ENCODE measurements at regions not wholly inside any gene's neighbourhood (a gene's known extent, or its start where the extent isn't known, plus 50 kb on each side); places are given as distances from the start of the nearest gene placed in this dataset.
"Not testable (repeated sequence)": the region's sequence is repeated elsewhere in the genome, so short reads cannot be mapped to it uniquely, and the experiment has no call there.

DNA sequence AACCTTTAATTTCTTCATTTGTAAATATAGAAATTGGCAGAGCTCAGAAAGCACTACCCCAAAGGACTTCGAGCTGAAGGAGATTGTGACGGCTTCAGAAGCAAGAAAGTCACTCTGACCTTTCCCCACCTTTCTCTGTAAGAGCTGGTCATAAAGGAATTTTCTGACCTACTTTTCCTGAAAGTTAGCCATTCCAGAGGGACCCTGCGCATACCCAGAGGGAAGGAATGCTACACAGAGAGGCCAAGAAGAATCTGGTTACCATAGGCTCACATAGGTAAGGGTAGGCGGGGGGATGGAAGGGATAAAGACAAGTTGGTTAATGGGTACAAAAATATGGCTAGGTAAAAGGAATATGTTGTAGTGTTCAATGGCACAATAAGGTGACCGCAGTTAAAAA is 1080.3 kb downstream of the ZPLD1 start:
- H3K9me3 Mint-ChIP-seq, result no peaks in the 10 kb centered on the region
- H3K27ac Mint-ChIP-seq, result no peak overlapping the region
- no peaks in the 10 kb centered on the region for H3K4me1 Mint-ChIP-seq
- no peaks in the 10 kb centered on the region for H3K27me3 Mint-ChIP-seq
- no peaks in the 10 kb centered on the region for H3K36me3 Mint-ChIP-seq
- H3K4me3 Mint-ChIP-seq, result no peak overlapping the region
- no peak for ATAC-seq

DNA sequence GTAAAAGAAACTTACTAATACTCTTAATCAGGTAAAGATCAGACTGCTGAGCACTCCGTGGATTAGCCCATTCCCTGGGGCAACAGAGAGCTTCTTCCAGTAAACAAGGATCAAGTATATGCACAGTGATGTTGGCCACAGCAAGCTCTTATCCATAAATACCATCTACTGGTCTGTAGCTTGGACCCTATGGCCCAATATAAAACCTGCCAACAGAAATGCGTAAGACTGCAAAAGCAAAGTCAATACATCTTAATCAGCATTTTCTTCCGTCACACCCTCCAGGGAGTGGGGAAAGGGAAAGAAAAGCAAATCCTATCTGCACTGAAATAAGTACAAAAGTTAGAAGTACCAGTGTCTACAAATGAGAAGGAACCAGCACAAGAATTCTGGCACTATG is 1082.1 kb downstream of the ZPLD1 start:
- H3K27ac Mint-ChIP-seq, result no peak overlapping the region
- no peak for ATAC-seq
- no peaks in the 10 kb centered on the region for H3K27me3 Mint-ChIP-seq
- peaks cover 8% of the 10 kb centered on the region for H3K9me3 Mint-ChIP-seq
- H3K4me3 Mint-ChIP-seq, result no peak overlapping the region
- no peaks in the 10 kb centered on the region for H3K4me1 Mint-ChIP-seq
- H3K36me3 Mint-ChIP-seq, result no peaks in the 10 kb centered on the region

DNA sequence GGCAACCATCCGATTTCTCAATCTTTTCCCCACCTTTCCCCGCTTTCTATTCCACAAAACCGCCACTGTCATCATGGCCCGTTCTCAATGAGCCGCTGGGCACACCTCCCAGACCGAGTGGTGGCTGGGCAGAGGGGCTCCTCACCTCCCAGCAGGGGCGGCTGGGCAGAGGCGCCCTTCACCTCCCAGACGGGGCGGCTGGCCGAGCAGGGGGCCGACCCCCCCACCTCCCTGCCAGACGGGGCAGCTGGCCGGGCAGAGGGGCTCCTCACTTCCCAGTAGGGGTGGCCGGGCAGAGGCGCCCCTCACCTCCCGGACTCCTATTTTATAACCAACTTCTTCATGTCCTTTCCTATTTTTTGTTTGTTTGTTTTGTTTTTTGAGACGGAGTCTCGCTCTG is 1096.5 kb downstream of the ZPLD1 start:
- H3K27ac Mint-ChIP-seq, H3K9me3 Mint-ChIP-seq, H3K36me3 Mint-ChIP-seq, ATAC-seq, H3K27me3 Mint-ChIP-seq, H3K4me3 Mint-ChIP-seq, H3K4me1 Mint-ChIP-seq: not testable (repeated sequence)

DNA sequence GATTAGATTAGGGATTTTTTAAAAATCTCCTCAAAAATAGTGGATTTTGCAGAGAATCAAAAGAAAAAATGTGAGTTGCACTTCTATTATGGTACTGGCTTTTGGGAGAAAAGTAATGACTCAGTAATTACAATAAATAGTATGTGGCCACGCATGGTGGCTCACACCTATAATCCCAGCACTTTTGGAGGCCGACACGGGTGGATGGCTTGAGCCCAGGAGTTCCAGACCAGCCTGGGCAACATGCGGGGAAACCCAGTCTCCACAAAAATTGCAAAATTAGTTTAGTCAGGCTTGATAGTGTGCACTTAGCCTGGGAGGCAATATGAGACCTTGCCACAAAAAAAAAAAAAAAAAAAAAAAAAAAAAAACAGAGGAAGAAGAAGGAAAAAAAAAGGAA is 1098.2 kb downstream of the ZPLD1 start:
- no peaks in the 10 kb centered on the region for H3K27me3 Mint-ChIP-seq
- no peak overlapping the region for H3K27ac Mint-ChIP-seq
- H3K4me1 Mint-ChIP-seq, result no peaks in the 10 kb centered on the region

DNA sequence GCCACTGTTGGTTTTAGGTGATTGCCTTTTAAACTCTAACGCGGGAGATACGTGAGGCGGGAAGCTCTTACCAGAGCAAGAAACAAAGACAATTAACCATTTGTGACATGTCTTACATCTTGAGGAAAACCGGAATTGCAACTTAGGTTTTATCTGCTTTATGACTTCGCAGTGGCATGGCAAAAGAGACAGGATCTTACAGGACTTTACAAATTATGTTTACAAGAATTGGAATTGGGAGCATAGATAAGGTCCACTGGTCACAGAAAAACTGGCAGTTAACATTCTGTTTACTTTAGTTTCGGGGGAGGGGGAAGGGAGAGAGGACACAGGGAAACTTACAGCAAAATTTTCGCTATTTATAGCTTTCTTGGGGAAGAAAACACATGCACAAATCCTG is 1119.6 kb downstream of the ZPLD1 start:
- Mint-ChIP-seq H3K9me3 (no peaks in the 10 kb centered on the region), H3K4me1 (no peaks in the 10 kb centered on the region), H3K36me3 (no peaks in the 10 kb centered on the region), H3K27ac (no peak overlapping the region), H3K4me3 (no peak overlapping the region), H3K27me3 (no peaks in the 10 kb centered on the region)
- no peak for ATAC-seq

More for the DNA sequence above, 1098.2 kb downstream of the ZPLD1 start:
- peaks cover 2% of the 10 kb centered on the region for H3K9me3 Mint-ChIP-seq
- no peak for ATAC-seq
- H3K36me3 Mint-ChIP-seq, result no peaks in the 10 kb centered on the region
- H3K4me3 Mint-ChIP-seq, result no peak overlapping the region

DNA sequence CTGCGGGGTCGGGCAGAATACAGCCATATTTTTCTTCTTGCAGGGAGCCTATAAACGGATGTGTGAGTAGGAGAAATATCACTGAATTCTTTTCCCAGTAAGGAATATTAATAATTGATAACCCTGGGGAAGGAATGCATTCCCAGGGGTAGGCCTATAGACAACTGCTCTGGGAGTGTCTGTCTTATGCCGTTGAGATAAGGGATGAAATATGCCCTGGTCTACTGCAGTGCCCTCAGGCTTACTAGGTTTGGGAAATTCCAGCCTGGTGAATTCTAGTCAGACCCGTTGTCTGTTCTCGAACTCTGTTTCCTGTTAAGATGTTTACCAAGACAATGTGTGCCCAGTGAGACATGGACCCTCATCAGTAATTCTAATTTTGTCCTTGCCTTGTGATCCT is 1129.3 kb downstream of the ZPLD1 start:
- not testable (repeated sequence) for H3K4me3 Mint-ChIP-seq, H3K9me3 Mint-ChIP-seq, ATAC-seq, H3K36me3 Mint-ChIP-seq, H3K27ac Mint-ChIP-seq, H3K4me1 Mint-ChIP-seq, H3K27me3 Mint-ChIP-seq

DNA sequence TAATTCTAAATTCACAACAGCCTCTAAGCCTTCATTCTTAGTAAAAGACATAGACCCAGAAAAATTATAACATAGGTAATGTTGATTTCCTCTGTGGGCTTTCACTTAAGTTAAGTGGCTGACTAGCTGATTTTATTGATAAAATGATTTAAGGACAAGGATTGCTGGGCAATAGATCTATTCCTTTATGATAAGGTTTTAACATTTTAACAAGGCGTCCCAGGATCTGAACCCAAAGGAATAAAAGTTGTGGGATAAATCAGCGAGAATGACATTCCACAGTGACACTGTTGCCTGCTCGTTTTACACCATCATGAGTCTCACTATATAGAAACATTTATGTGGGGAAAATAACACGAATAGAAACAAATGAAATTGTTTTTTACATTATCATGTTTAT is 1151.0 kb downstream of the ZPLD1 start:
- Mint-ChIP-seq H3K9me3 (no peaks in the 10 kb centered on the region), H3K4me3 (no peak overlapping the region), H3K4me1 (no peaks in the 10 kb centered on the region), H3K27ac (no peak overlapping the region), H3K36me3 (no peaks in the 10 kb centered on the region), H3K27me3 (no peaks in the 10 kb centered on the region)
- ATAC-seq, result no peak

DNA sequence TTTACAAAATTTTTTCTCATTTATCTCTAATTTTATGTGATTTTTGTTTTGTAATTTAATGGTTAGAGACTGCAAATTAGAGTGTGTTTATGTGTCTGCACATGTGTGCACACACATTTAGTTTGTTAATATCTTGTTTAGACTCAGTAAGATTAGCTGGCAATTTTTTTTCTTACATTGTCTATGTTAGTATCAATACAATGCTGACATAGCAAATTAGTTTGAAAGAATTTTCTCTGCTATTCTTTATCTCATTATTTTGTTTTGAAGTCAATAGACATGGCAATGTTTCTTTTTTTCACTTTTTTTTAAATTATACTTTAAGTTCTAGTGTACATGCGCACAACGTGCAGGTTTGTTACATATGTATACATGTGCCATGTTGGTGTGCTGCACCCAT is 1155.0 kb downstream of the ZPLD1 start:
- Mint-ChIP-seq H3K4me1 (no peaks in the 10 kb centered on the region), H3K27me3 (no peaks in the 10 kb centered on the region), H3K27ac (no peak overlapping the region), H3K9me3 (no peaks in the 10 kb centered on the region), H3K36me3 (no peaks in the 10 kb centered on the region), H3K4me3 (no peak overlapping the region)
- ATAC-seq, result no peak

DNA sequence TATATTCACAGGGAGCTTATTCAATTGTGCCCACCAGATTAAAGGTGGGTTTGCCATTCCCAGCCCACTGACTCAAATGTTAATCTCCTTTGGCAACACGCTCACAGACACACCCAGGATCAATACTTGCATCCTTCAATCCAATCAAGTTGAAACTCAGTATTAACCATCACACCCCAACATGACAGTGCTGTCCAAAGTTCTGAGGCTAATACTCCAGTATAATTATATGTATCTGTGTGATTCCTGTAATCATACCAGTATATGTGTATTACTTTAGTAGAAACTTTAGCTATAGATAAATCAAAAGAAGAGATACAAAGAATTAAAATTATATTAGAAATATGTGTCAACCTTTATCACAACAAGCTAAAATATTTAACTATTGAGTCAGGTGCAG is 1166.0 kb downstream of the ZPLD1 start:
- H3K27me3 Mint-ChIP-seq, result no peaks in the 10 kb centered on the region
- peaks cover 2% of the 10 kb centered on the region for H3K9me3 Mint-ChIP-seq
- no peaks in the 10 kb centered on the region for H3K4me1 Mint-ChIP-seq
- no peak overlapping the region for H3K4me3 Mint-ChIP-seq
- no peak for ATAC-seq
- H3K36me3 Mint-ChIP-seq, result no peaks in the 10 kb centered on the region
- no peak overlapping the region for H3K27ac Mint-ChIP-seq

DNA sequence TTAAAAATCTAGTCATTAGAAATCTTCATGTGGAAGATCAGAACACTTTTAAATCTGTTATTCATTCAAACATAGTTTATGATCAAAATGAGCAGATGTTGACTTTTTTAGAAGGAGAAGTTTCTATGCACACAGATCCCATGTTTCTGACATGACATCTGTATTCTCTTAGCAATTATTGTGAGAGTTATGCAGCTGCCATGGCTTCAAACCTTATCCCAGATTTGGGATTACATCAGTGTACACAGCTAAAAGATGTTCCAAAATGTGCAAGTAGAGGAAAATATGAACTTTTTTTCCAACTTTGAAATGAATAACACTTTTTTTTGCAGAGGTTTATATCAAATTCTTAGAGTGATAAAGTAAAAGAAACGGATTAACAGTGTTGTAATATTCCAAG is 1166.9 kb downstream of the ZPLD1 start:
- H3K27me3 Mint-ChIP-seq, result no peaks in the 10 kb centered on the region
- H3K36me3 Mint-ChIP-seq, result no peaks in the 10 kb centered on the region
- no peak overlapping the region for H3K4me3 Mint-ChIP-seq
- no peaks in the 10 kb centered on the region for H3K4me1 Mint-ChIP-seq
- ATAC-seq, result no peak
- H3K27ac Mint-ChIP-seq, result no peak overlapping the region
- H3K9me3 Mint-ChIP-seq, result peaks cover 2% of the 10 kb centered on the region

DNA sequence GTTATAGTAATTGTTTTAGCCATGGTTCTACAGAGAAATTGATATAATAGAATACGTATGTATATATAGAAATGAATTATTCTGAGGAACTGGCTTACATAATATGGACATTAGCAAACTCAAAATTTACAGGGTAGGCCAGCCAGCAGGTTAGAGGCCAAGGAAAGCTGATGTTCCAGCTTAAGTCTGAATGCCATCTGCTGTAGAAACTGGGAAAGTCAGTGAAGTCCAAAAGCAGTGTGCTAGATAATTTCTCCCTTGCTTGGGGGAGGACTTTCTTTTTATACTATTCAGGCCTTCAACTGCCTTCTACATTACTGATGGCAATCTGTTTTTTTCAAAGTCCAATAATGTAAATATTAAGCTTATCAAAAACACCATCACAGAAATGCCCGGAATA is 1174.7 kb downstream of the ZPLD1 start:
- H3K27ac Mint-ChIP-seq, result no peak overlapping the region
- H3K9me3 Mint-ChIP-seq, result peaks cover 2% of the 10 kb centered on the region
- no peaks in the 10 kb centered on the region for H3K4me1 Mint-ChIP-seq
- H3K27me3 Mint-ChIP-seq, result no peaks in the 10 kb centered on the region
- no peak overlapping the region for H3K4me3 Mint-ChIP-seq
- H3K36me3 Mint-ChIP-seq, result no peaks in the 10 kb centered on the region
- ATAC-seq, result no peak

DNA sequence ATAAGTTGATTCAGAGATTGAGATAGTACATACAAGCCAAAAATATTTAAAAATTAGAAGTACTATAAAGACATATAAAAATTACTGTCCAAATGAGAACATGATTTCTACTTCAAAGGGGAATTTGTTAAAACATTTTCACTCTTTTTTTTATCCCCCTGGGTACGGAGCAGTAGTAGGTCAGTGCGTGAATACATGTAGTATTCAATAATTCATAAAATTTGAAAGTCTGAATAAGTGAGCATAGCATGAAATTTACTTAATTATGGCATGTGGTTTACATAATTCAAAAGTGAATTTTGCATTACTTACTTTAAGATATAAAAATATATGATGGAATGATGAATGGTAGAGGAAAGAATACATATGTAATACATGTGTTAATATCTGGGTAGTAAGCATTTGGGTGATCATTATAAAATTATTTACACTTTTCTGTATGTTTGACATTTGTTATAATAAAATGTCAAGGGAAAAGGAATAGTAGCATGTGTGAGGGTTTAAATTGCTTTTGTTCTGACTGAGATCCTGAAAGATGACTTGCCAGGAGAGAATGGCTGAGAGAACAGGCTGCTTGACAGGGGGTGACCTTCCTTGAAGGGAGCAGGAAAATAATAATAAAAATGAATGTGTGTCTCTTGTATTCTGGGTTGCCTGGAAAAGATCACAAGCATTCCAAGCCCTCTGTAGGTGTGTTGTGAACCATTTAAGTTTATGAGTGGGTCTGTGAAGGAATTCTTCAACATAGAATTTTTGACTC is 1178.8 kb downstream of the ZPLD1 start:
- no peaks in the 10 kb centered on the region for H3K9me3 Mint-ChIP-seq
- ATAC-seq, result no peak

DNA sequence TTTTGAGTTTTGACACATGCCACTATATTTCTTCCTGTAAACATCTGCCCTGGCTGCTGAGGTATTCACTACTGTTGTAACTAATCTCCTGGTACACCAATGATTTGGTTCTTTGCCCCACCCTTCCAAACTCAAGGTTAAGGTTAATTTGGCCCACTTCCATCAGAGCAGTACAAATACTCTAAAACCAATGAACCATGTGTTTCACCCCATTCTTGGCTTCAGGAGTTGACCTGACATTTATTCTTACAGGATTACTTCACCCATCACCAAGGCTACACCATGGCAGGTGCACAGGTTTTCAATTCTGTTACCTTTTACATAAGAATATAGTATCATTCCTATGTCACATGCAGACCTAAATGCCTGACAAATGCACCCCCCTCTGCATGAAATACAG is 1179.9 kb downstream of the ZPLD1 start:
- H3K4me3 Mint-ChIP-seq, result no peak overlapping the region
- H3K27ac Mint-ChIP-seq, result no peak overlapping the region
- peaks cover 3% of the 10 kb centered on the region for H3K9me3 Mint-ChIP-seq
- H3K27me3 Mint-ChIP-seq, result no peaks in the 10 kb centered on the region
- H3K36me3 Mint-ChIP-seq, result no peaks in the 10 kb centered on the region
- H3K4me1 Mint-ChIP-seq, result no peaks in the 10 kb centered on the region
- no peak for ATAC-seq

More for the DNA sequence above, 1178.8 kb downstream of the ZPLD1 start:
- no peaks in the 10 kb centered on the region for H3K4me1 Mint-ChIP-seq
- no peaks in the 10 kb centered on the region for H3K36me3 Mint-ChIP-seq
- no peak overlapping the region for H3K4me3 Mint-ChIP-seq
- H3K27me3 Mint-ChIP-seq, result no peaks in the 10 kb centered on the region
- no peak overlapping the region for H3K27ac Mint-ChIP-seq

DNA sequence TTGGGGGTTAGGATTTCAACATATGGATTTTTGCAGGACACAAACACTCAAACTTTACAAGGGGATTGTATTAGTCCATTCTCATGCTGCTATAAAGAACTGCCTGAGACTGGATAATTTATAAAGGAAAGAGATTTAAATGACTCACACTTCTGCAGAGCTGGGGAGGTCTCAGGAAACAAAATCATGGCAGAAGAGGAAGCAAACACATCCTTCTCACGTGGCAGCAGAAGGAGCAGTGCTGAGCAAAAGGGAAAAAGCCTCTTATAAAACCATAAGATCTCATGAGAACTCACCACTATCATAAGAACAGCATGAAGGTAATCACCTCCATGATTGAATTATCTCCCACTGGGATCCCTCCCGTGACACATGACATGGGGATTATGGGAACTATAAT is 1183.1 kb downstream of the ZPLD1 start:
- Mint-ChIP-seq H3K27me3 (no peaks in the 10 kb centered on the region), H3K36me3 (no peaks in the 10 kb centered on the region), H3K4me3 (no peak overlapping the region), H3K27ac (no peak overlapping the region), H3K4me1 (no peaks in the 10 kb centered on the region), H3K9me3 (peaks cover 3% of the 10 kb centered on the region)
- no peak for ATAC-seq

DNA sequence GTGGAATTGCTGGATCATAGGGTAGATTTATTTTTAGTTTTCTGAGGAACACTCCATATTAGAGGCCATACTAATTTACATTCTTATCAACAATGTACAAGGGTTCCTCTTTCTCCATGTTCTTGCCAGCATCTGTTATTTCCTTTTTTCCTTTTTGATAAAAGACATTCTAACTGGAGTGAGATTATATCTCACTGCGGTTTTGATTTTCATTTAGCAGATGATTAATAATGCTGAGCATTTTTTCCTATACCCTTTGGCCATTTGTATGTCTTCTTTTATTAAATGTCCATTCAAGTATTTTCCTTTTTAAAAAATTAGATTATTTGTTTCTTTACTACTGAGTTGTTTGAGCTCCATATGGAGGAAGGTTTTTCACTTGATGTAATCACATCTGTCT is 1189.5 kb downstream of the ZPLD1 start:
- Mint-ChIP-seq H3K9me3 (peaks cover 9% of the 10 kb centered on the region), H3K4me1 (no peaks in the 10 kb centered on the region), H3K27ac (no peak overlapping the region), H3K27me3 (no peaks in the 10 kb centered on the region), H3K4me3 (no peak overlapping the region), H3K36me3 (no peaks in the 10 kb centered on the region)
- no peak for ATAC-seq

DNA sequence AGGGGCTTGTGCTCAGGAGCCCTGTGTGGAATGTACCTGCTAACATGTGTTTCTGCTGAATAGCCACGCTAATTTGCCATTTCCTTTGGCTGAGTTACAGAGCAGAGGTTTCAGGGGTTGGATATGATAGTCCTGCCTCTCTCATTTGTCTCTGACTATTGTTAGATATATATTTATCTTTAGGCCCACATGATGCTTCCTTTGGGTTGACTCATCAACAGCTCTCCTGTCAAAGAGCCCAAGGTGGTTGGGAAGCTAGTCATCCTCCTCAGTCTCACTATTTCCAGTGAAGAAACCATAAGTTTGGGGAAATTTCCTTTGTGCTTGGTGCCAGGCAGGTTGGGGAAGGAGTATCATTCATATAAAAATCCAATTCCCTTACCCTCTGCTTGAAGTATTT is 1194.6 kb downstream of the ZPLD1 start:
- no peaks in the 10 kb centered on the region for H3K27me3 Mint-ChIP-seq
- ATAC-seq, result no peak
- no peak overlapping the region for H3K27ac Mint-ChIP-seq
- peaks cover 17% of the 10 kb centered on the region for H3K9me3 Mint-ChIP-seq
- H3K4me3 Mint-ChIP-seq, result no peak overlapping the region
- H3K4me1 Mint-ChIP-seq, result no peaks in the 10 kb centered on the region
- no peaks in the 10 kb centered on the region for H3K36me3 Mint-ChIP-seq

DNA sequence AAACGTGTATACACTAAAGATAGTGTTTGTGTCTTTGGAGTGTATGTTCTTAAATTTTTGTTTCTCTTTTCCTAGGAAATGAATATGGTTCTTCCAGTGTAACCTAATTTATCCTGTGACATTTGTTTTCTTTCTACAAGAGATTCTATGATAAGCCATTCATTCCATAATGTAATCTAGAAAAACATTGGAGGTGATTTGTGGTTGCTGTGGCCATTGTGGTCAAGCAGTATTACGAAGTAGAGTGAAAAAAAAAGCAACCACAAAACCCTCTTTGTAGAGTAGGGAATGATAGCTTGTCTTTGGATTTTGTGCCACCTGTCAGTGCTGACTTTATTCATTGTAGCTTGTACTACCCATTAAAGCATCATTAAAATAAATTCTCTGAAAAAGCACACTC is 1209.6 kb downstream of the ZPLD1 start:
- no peaks in the 10 kb centered on the region for H3K4me1 Mint-ChIP-seq
- no peaks in the 10 kb centered on the region for H3K27me3 Mint-ChIP-seq
- no peaks in the 10 kb centered on the region for H3K9me3 Mint-ChIP-seq
- no peak for ATAC-seq
- H3K27ac Mint-ChIP-seq, result no peak overlapping the region
- H3K36me3 Mint-ChIP-seq, result no peaks in the 10 kb centered on the region
- no peak overlapping the region for H3K4me3 Mint-ChIP-seq
